Keratinocyte (primary cell): ENCODE measurements at regions not wholly inside any gene's neighbourhood (a gene's known extent, or its start where the extent isn't known, plus 50 kb on each side); places are given as distances from the start of the nearest gene placed in this dataset.

ENCODE experiments used
- DNase-seq: peaks from one replicate; pipeline ENCODE4 v3.0.0-alpha.2; 2011; ENCODE audit warnings: low read depth, missing footprints, low spot score
- FAIRE-seq: peaks from 2 replicates; lab custom pipeline; 2011; peaks lifted over from hg19 to GRCh38; lab: Jason Lieb, UNC
- H2AFZ ChIP-seq: 2 replicates; pipeline ENCODE4 v1.6.0; 2012; ENCODE audit warnings: low read length, control low read depth, inconsistent platforms; ENCODE audit not compliant: control insufficient read depth
- H3K27ac ChIP-seq: 2 replicates; pipeline ENCODE4 v1.5.1; 2011; ENCODE audit warnings: low read length; ENCODE audit not compliant: control insufficient read depth, insufficient read depth
- H3K27me3 ChIP-seq: 3 replicates; pipeline ENCODE4 v1.6.0; 2011; ENCODE audit warnings: low read length; ENCODE audit not compliant: control insufficient read depth, insufficient read depth; ENCODE audit errors: extremely low read depth
- H3K36me3 ChIP-seq, 2 experiments: 2 replicates in 1 of 2; 3 replicates in 1 of 2; pipeline ENCODE4 v1.5.1; 2011; ENCODE audit warnings: low read length in 2 of 2, mild to moderate bottlenecking in 1 of 2; ENCODE audit not compliant: control insufficient read depth in 2 of 2, insufficient read depth in 2 of 2; ENCODE audit errors: extremely low read depth in 1 of 2
- H3K4me1 ChIP-seq: 3 replicates; pipeline ENCODE4 v1.5.1; 2011; ENCODE audit warnings: low read length; ENCODE audit not compliant: control insufficient read depth, insufficient read depth; ENCODE audit errors: extremely low read depth
- H3K4me2 ChIP-seq: 3 replicates; pipeline ENCODE4 v1.6.0; 2011; ENCODE audit warnings: low read depth, low read length; ENCODE audit not compliant: control insufficient read depth, insufficient read depth; ENCODE audit errors: extremely low read depth
- H3K4me3 ChIP-seq, 3 experiments: fragments of 200-600 bp in 1 of 3; sonication (generic) in 1 of 3; 2 replicates in 2 of 3; 3 replicates in 1 of 3; pipeline ENCODE4 v1.5.1; 2011 to 2016; ENCODE audit warnings: low read length in 3 of 3, mild to moderate bottlenecking in 3 of 3, control low read depth in 2 of 3, inconsistent platforms in 1 of 3, low read depth in 1 of 3, mixed read lengths in 1 of 3, mixed run types in 1 of 3, moderate library complexity in 1 of 3; ENCODE audit not compliant: control insufficient read depth in 2 of 3, insufficient read depth in 2 of 3; ENCODE audit errors: extremely low read depth in 1 of 3
- H3K79me2 ChIP-seq: 2 replicates; pipeline ENCODE4 v1.6.0; 2012; ENCODE audit warnings: low read length; ENCODE audit not compliant: control insufficient read depth, insufficient read depth
- H3K9ac ChIP-seq: 3 replicates; pipeline ENCODE4 v1.6.0; 2011; ENCODE audit warnings: low read length; ENCODE audit not compliant: control insufficient read depth, insufficient read depth; ENCODE audit errors: extremely low read depth
- H3K9me1 ChIP-seq: 3 replicates; pipeline ENCODE4 v1.6.0; 2011; ENCODE audit warnings: low read length; ENCODE audit not compliant: control insufficient read depth, insufficient read depth; ENCODE audit errors: extremely low read depth
- H3K9me3 ChIP-seq: 2 replicates; pipeline ENCODE4 v1.5.1; 2012; ENCODE audit warnings: low read depth, low read length; ENCODE audit not compliant: control insufficient read depth
- H4K20me1 ChIP-seq: 3 replicates; pipeline ENCODE4 v1.6.0; 2011; ENCODE audit warnings: low read length; ENCODE audit not compliant: control insufficient read depth, insufficient read depth; ENCODE audit errors: extremely low read depth
- EZH2 ChIP-seq: IDR thresholded peaks from one replicate; pipeline ENCODE4 v1.6.1; 2012; ENCODE audit warnings: inconsistent platforms, mild to moderate bottlenecking, low read length, moderate library complexity
- dilution Hi-C: fragments of 300-500 bp; cut with MboI; formaldehyde crosslinking; loops from one replicate; pipeline ENCODE4 v1.7.0; 2020; ENCODE audit warnings: low sequenced_read_pairs; ENCODE audit not compliant: extremely low pct_ligation_motif_present
- TF ChIP-seq, protein P1 (sequence below), 3 experiments: IDR thresholded peaks in 1 of 3; conservative IDR thresholded peaks in 1 of 3; optimal IDR thresholded peaks in 1 of 3; 2 replicates in 2 of 3; 3 replicates in 1 of 3; pipeline versions ENCODE3 to v1.5.1; 2011; ENCODE audit warnings: low read length in 3 of 3, mild to moderate bottlenecking in 3 of 3, moderate library complexity in 2 of 3, control low read depth in 1 of 3, inconsistent platforms in 1 of 3; ENCODE audit not compliant: insufficient read depth in 2 of 3; ENCODE audit errors: extremely low read depth in 1 of 3

DNA sequence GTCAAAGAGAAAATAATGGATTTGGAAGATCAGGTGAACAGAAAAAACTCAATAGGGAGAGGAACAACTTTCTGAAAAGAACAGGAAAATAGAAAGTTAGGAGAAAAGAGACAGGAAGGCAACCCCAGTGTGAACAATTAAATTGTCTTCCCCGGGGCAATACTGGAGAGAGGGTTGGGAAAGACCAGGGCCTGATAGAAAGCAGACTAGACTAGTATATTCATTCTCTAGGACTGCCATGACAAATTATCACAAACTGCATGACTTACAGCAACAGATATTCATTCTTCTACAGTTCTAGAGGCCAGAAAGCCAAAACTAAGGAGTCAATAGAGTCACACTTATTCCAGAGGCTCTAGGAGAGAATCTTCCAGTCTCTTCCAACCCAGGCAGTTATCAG, 482.8 kb downstream of the SOX6 start:
- dilution Hi-C loops, result no loop called here
- H3K27me3 ChIP-seq, result no peaks in the 10 kb centered on the region
- H3K9me3 ChIP-seq, result no peaks in the 10 kb centered on the region
- no peak overlapping the region for H3K4me2 ChIP-seq
- H3K9ac ChIP-seq, result no peak overlapping the region
- no peaks in the 10 kb centered on the region for H4K20me1 ChIP-seq
- DNase-seq (no peak), FAIRE-seq (no peak)
- no peak for TF ChIP-seq EZH2
- TF ChIP-seq, protein P1, sequence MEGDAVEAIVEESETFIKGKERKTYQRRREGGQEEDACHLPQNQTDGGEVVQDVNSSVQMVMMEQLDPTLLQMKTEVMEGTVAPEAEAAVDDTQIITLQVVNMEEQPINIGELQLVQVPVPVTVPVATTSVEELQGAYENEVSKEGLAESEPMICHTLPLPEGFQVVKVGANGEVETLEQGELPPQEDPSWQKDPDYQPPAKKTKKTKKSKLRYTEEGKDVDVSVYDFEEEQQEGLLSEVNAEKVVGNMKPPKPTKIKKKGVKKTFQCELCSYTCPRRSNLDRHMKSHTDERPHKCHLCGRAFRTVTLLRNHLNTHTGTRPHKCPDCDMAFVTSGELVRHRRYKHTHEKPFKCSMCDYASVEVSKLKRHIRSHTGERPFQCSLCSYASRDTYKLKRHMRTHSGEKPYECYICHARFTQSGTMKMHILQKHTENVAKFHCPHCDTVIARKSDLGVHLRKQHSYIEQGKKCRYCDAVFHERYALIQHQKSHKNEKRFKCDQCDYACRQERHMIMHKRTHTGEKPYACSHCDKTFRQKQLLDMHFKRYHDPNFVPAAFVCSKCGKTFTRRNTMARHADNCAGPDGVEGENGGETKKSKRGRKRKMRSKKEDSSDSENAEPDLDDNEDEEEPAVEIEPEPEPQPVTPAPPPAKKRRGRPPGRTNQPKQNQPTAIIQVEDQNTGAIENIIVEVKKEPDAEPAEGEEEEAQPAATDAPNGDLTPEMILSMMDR (optimal IDR thresholded peaks at IDR 0.05 in 1 of 3, IDR thresholded peaks at IDR 0.05 in 1 of 3, conservative IDR thresholded peaks at IDR 0.05 in 1 of 3; ENCODE audit: extremely low read depth in 1 of 3, insufficient read depth in 2 of 3, low read length in 3 of 3), result no peak
- no peak overlapping the region for H2AFZ ChIP-seq
- H3K27ac ChIP-seq, result no peak overlapping the region
- H3K36me3 ChIP-seq, result no peaks in the 10 kb centered on the region
- H3K9me1 ChIP-seq, result no peaks in the 10 kb centered on the region
- H3K4me3 ChIP-seq, result no peak overlapping the region
- H3K79me2 ChIP-seq, result no peaks in the 10 kb centered on the region
- H3K4me1 ChIP-seq, result no peaks in the 10 kb centered on the region

DNA sequence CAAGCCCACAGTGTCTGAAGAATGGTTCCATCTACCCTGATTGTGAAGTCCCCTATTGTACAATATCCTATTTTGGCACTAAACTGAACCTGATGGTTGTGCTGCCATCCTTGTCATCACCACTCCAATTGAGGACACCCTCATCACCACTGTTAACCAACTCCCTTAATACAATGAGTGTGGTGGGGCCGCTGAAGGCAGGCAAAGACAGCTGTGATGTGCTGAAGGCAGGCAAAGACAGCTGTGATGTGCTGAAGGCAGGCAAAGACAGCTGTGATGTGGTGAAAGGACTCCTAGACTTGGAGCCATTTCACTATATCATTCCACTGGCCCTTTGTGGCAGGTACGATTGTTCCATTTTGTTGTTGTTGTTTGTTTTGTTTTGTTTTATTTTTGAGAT, 481.6 kb downstream of the SOX6 start:
- TF ChIP-seq EZH2, result no peak
- TF ChIP-seq, protein P1 (optimal IDR thresholded peaks at IDR 0.05 in 1 of 3, IDR thresholded peaks at IDR 0.05 in 1 of 3, conservative IDR thresholded peaks at IDR 0.05 in 1 of 3; ENCODE audit: extremely low read depth in 1 of 3, insufficient read depth in 2 of 3, low read length in 3 of 3), result no peak
- Histone ChIP-seq H2AFZ (no peak overlapping the region), H3K9me3 (no peaks in the 10 kb centered on the region), H3K4me2 (no peak overlapping the region), H4K20me1 (no peaks in the 10 kb centered on the region), H3K9ac (no peak overlapping the region), H3K4me1 (no peaks in the 10 kb centered on the region), H3K27me3 (no peaks in the 10 kb centered on the region), H3K9me1 (no peaks in the 10 kb centered on the region), H3K36me3 (no peaks in the 10 kb centered on the region), H3K4me3 (no peak overlapping the region), H3K79me2 (no peaks in the 10 kb centered on the region), H3K27ac (no peak overlapping the region)
- FAIRE-seq (no peak), DNase-seq (no peak)
- dilution Hi-C loops, result no loop called here
